WTC11 (cell line): ENCODE measurements at regions not wholly inside any gene's neighbourhood (a gene's known extent, or its start where the extent isn't known, plus 50 kb on each side); places are given as distances from the start of the nearest gene placed in this dataset.

Source experiments
- ATAC-seq: fragments of 200-7000 bp; cut with Tn5 transposase; 2 replicates; pipeline ENCODE4 v1.10.0; 2021; ENCODE audit warnings: mild to moderate bottlenecking, moderate library complexity
- CTCF ChIA-PET: fragments of 300-600 bp; sonication (Branson Sonifier 250); formaldehyde crosslinking; loops from one replicate; lab custom pipeline; 2021; ENCODE audit warnings: antibody characterized with exemption; lab: Charles Lee
- POLR2A ChIA-PET: fragments of 350-600 bp; sonication (Branson Sonifier 250); formaldehyde crosslinking; loops from one replicate; lab custom pipeline; 2021; ENCODE audit warnings: antibody characterized with exemption; lab: Charles Lee
- DNase-seq: peaks from one replicate; pipeline ENCODE4 v3.0.0; 2021; ENCODE audit warnings: low spot score
- H3K27ac Mint-ChIP-seq: 2 replicates; pipeline ENCODE4 v1.8.0; 2021; ENCODE audit warnings: mixed read lengths
- H3K27me3 Mint-ChIP-seq: 2 replicates; pipeline ENCODE4 v1.8.0; 2021; ENCODE audit warnings: low read depth, mild to moderate bottlenecking, moderate library complexity, mixed read lengths
- H3K36me3 Mint-ChIP-seq: 2 replicates; pipeline ENCODE4 v1.8.0; 2021; ENCODE audit warnings: mixed read lengths
- H3K4me1 Mint-ChIP-seq: 2 replicates; pipeline ENCODE4 v1.8.0; 2022; ENCODE audit warnings: mixed read lengths
- H3K4me3 Mint-ChIP-seq: 2 replicates; pipeline ENCODE4 v1.8.0; 2021; ENCODE audit warnings: mild to moderate bottlenecking, moderate library complexity, mixed read lengths
- H3K9me3 Mint-ChIP-seq: 2 replicates; pipeline ENCODE4 v1.8.0; 2021; ENCODE audit warnings: mixed read lengths
- ATF3 ChIP-seq: sonication (generic); formaldehyde crosslinking; conservative IDR thresholded peaks from 2 replicates; pipeline ENCODE4 v1.8.1; 2022; ENCODE audit warnings: mild to moderate bottlenecking, missing genetic modification reagents
- ATF6 ChIP-seq: sonication (generic); formaldehyde crosslinking; IDR thresholded peaks from 2 replicates; pipeline ENCODE4 v1.8.1; 2023; ENCODE audit warnings: mild to moderate bottlenecking, missing genetic modification reagents
- E2F1 ChIP-seq: sonication (generic); formaldehyde crosslinking; IDR thresholded peaks from 2 replicates; pipeline ENCODE4 v1.8.0; 2022; ENCODE audit warnings: mild to moderate bottlenecking, missing genetic modification reagents
- FOXP4 ChIP-seq: sonication (generic); formaldehyde crosslinking; IDR thresholded peaks from 2 replicates; pipeline ENCODE4 v1.8.0; 2022; ENCODE audit warnings: mild to moderate bottlenecking, missing genetic modification reagents
- GTF2I ChIP-seq: fragments of 250-450 bp; sonication (Bioruptor Pico); conservative IDR thresholded peaks from 2 replicates; pipeline ENCODE4 v1.4.0; 2021; ENCODE audit warnings: mild to moderate bottlenecking
- JUN ChIP-seq: sonication (generic); formaldehyde crosslinking; IDR thresholded peaks from 2 replicates; pipeline ENCODE4 v1.8.0; 2023; ENCODE audit warnings: mild to moderate bottlenecking, missing genetic modification reagents
- NR2C2 ChIP-seq: sonication (generic); formaldehyde crosslinking; IDR thresholded peaks from 2 replicates; pipeline ENCODE4 v1.8.0; 2022; ENCODE audit warnings: mild to moderate bottlenecking, missing genetic modification reagents
- PREB ChIP-seq: sonication (generic); formaldehyde crosslinking; IDR thresholded peaks from 2 replicates; pipeline ENCODE4 v1.8.1; 2022; ENCODE audit warnings: mild to moderate bottlenecking, missing genetic modification reagents, moderate library complexity, borderline replicate concordance
- STAT6 ChIP-seq: sonication (generic); formaldehyde crosslinking; conservative IDR thresholded peaks from 2 replicates; pipeline ENCODE4 v1.8.1; 2023; ENCODE audit warnings: mild to moderate bottlenecking, low read depth, missing genetic modification reagents, moderate library complexity
- ZNF138 ChIP-seq: sonication (generic); formaldehyde crosslinking; conservative IDR thresholded peaks from 2 replicates; pipeline ENCODE4 v1.8.1; 2022; ENCODE audit warnings: mild to moderate bottlenecking, moderate library complexity, missing genetic modification reagents
- ZNF219 ChIP-seq: sonication (generic); formaldehyde crosslinking; IDR thresholded peaks from 2 replicates; pipeline ENCODE4 v1.8.0; 2023; ENCODE audit warnings: missing genetic modification reagents, mild to moderate bottlenecking, borderline replicate concordance
- ZNF281 ChIP-seq: sonication (generic); formaldehyde crosslinking; IDR thresholded peaks from 2 replicates; pipeline ENCODE4 v1.8.0; 2023; ENCODE audit warnings: mild to moderate bottlenecking, missing genetic modification reagents
- ZNF425 ChIP-seq: fragments of 250-450 bp; sonication (Bioruptor Pico); conservative IDR thresholded peaks from 2 replicates; pipeline ENCODE4 v1.9.0; 2021; ENCODE audit warnings: mild to moderate bottlenecking

GRCh38 chr21:32184065-32184464 is 94.8 kb downstream of the MIS18A start:
- POLR2A ChIA-PET, result no interaction called here
- CTCF ChIA-PET, result no interaction called here
- Mint-ChIP-seq H3K27ac (no peak overlapping the region), H3K4me3 (no peak overlapping the region)
- TF ChIP-seq ZNF219 (CRISPR knock-in tag), result no peak
- TF ChIP-seq, all 79 proteins: peak for 0
- Mint-ChIP-seq H3K4me1 (peaks cover 14% of the 10 kb centered on the region), H3K9me3 (peaks cover 9% of the 10 kb centered on the region), H3K36me3 (no peaks in the 10 kb centered on the region), H3K27me3 (no peaks in the 10 kb centered on the region; the same call in 1 of the 2 replicates)
- DNase-seq (no peak), ATAC-seq (no peak)

GRCh38 chr21:32183396-32183795 is 95.5 kb downstream of the MIS18A start:
- ATAC-seq (no peak), DNase-seq (no peak)
- H3K9me3 Mint-ChIP-seq, result peaks cover 9% of the 10 kb centered on the region
- TF ChIP-seq ZNF138 (CRISPR knock-in tag) (no peak), ATF6 (CRISPR knock-in tag) (no peak), E2F1 (CRISPR knock-in tag) (no peak), STAT6 (no peak), FOXP4 (CRISPR knock-in tag) (no peak), ZNF425 (CRISPR knock-in tag) (no peak), ATF3 (no peak), ZNF281 (CRISPR knock-in tag) (no peak), NR2C2 (CRISPR knock-in tag) (no peak), PREB (CRISPR knock-in tag) (no peak), JUN (CRISPR knock-in tag) (no peak), GTF2I (CRISPR knock-in tag) (no peak)
- ChIA-PET CTCF (interaction anchor here (1.1 kb wide), 1 partner anchor 108 kb away, joined by 3 read pairs; no protein-coding TSS in a partner anchor), POLR2A (no interaction called here)
- H3K27ac Mint-ChIP-seq, result no peak overlapping the region
- no peaks in the 10 kb centered on the region; the same call in 1 of the 2 replicates for H3K27me3 Mint-ChIP-seq
- H3K36me3 Mint-ChIP-seq, result no peaks in the 10 kb centered on the region
- peaks cover 14% of the 10 kb centered on the region for H3K4me1 Mint-ChIP-seq
- H3K4me3 Mint-ChIP-seq, result no peak overlapping the region
